ENCODE measurements at regions not wholly inside any gene's neighbourhood (a gene's known extent, or its start where the extent isn't known, plus 50 kb on each side); places are given as distances from the start of the nearest gene placed in this dataset.

- H3K4me3 ChIP-seq: no peak overlapping the region
- ATAC-seq (no peak), DNase-seq (no peak)
- no peaks in the 10 kb centered on the region for H3K9me3 ChIP-seq
- H3K4me1 ChIP-seq (ENCODE audit: low read depth): no peaks in the 10 kb centered on the region
- TF ChIP-seq, protein P1, sequence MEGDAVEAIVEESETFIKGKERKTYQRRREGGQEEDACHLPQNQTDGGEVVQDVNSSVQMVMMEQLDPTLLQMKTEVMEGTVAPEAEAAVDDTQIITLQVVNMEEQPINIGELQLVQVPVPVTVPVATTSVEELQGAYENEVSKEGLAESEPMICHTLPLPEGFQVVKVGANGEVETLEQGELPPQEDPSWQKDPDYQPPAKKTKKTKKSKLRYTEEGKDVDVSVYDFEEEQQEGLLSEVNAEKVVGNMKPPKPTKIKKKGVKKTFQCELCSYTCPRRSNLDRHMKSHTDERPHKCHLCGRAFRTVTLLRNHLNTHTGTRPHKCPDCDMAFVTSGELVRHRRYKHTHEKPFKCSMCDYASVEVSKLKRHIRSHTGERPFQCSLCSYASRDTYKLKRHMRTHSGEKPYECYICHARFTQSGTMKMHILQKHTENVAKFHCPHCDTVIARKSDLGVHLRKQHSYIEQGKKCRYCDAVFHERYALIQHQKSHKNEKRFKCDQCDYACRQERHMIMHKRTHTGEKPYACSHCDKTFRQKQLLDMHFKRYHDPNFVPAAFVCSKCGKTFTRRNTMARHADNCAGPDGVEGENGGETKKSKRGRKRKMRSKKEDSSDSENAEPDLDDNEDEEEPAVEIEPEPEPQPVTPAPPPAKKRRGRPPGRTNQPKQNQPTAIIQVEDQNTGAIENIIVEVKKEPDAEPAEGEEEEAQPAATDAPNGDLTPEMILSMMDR (IDR thresholded peaks at IDR 0.05): no peak
- no peaks in the 10 kb centered on the region for H3K36me3 ChIP-seq (ENCODE audit: low read depth)
- intact Hi-C loops (cut with DNase I, micrococcal nuclease): no loop called here
These were observed 293.7 kb downstream of the RNF144B start for GRCh38 chr6:18680842-18681241.

DNA sequence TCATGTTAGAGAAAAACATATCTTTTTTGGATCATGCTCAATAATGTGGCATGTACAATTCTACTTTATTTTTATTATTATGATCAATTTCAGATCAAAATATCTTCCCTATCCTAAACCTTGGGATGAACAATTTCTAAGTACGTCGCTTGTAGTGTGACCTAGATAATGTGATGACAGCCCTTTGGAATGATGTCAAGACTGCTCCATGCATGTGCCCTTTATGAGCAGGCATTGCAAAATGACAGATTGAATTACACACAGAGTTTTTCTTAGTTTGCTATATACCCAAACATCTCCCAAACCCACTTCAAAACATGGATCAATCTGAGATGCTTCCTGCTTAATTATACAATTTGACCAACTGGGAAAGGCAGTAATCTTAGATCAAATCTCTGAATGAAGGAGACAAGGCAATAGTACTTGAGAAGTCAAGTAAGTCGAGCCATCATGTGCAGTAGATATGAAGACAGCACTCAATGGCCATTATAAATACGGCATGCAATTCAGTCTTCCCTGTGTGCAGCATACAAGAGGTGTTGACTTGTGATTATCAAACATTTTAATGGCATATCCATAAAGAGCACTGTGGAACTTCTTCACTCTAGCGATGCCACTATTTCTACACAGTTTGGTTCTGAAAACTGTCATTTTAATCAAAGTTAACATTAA, 294.8 kb downstream of the RNF144B start:
- H3K36me3 ChIP-seq (ENCODE audit: low read depth): no peaks in the 10 kb centered on the region
- no peaks in the 10 kb centered on the region for H3K9me3 ChIP-seq
- intact Hi-C loops (cut with DNase I, micrococcal nuclease): no loop called here
- TF ChIP-seq, protein P1 (IDR thresholded peaks at IDR 0.05): no peak
- no peaks in the 10 kb centered on the region for H3K4me1 ChIP-seq (ENCODE audit: low read depth)
- ATAC-seq: no peak
- no peak overlapping the region for H3K4me3 ChIP-seq
- no peak for DNase-seq

DNA sequence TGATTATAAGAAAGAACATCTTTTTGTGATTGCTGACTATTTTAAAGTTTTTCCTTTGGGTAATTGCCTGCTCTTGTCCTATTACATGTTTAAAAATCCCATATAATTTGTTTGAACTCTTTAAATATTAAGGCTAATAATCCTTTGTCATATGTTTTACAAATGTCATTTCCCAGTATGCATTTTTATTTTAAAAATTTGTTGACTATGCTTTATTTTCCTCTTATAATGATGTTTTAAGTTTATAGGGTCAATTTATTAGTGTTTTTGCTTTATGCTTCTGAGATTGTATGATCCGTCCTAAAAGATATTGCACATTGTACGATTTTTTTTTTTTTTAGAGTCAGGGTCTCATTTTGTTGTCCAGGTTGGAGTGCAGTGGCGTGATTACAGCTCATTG, 297.2 kb downstream of the RNF144B start:
- no peaks in the 10 kb centered on the region for H3K36me3 ChIP-seq (ENCODE audit: low read depth)
- intact Hi-C loops (cut with DNase I, micrococcal nuclease): no loop called here
- DNase-seq: no peak
- H3K9me3 ChIP-seq: no peaks in the 10 kb centered on the region
- no peak overlapping the region for H3K4me3 ChIP-seq
- no peaks in the 10 kb centered on the region for H3K4me1 ChIP-seq (ENCODE audit: low read depth)
- ATAC-seq: no peak
- TF ChIP-seq, protein P1 (IDR thresholded peaks at IDR 0.05): no peak

DNA sequence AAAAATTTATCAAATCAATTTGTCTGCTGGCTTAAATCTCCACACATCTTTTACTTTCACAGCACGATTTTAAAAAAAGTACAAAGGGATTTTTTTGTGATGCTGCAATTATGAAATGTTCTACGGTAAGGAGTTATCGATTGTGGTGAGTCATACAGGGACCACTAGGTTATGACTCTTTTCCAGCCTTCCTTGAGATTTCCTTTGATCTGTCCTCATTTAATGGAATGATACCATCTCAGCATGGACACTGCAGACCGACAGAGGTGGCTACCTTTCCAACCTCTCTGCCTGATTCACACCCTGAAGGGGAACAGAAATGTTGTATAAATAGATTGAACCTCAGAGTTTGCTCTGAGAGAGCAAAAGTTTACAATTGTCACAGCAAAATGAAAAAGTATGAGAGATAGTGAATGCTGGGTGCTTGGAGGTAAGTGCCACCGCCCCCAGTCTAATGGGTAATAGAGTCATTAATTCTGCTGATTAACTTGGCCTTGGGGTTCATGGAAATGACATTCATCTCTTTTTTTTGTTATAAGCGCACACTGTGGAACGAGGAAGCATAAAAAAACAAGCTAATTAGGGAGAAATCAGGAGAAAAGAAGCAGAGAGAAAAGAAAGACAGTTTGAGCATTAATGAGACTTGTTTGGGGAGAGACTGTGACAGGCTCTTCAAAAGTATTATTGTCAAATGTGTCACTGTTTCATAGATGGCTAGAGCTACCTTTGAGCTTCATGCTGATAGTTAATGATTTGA, 306.0 kb downstream of the RNF144B start:
- DNase-seq (no peak), ATAC-seq (no peak)
- intact Hi-C loops (cut with DNase I, micrococcal nuclease): no loop called here
- no peaks in the 10 kb centered on the region for H3K4me1 ChIP-seq (ENCODE audit: low read depth)
- H3K9me3 ChIP-seq: no peaks in the 10 kb centered on the region
- TF ChIP-seq, protein P1 (IDR thresholded peaks at IDR 0.05): no peak
- H3K4me3 ChIP-seq: no peak overlapping the region
- H3K36me3 ChIP-seq (ENCODE audit: low read depth): no peaks in the 10 kb centered on the region

- H3K4me3 ChIP-seq: no peak overlapping the region
- H3K4me1 ChIP-seq (ENCODE audit: low read depth): no peaks in the 10 kb centered on the region
- no peaks in the 10 kb centered on the region for H3K9me3 ChIP-seq
- H3K36me3 ChIP-seq (ENCODE audit: low read depth): no peaks in the 10 kb centered on the region
- intact Hi-C loops (cut with DNase I, micrococcal nuclease): no loop called here
- TF ChIP-seq, protein P1 (IDR thresholded peaks at IDR 0.05): no peak
- ATAC-seq: no peak
- no peak for DNase-seq
These were observed 306.7 kb downstream of the RNF144B start for GRCh38 chr6:18693881-18694280.
